A673 (cell line): ENCODE measurements at regions not wholly inside any gene's neighbourhood (a gene's known extent, or its start where the extent isn't known, plus 50 kb on each side); places are given as distances from the start of the nearest gene placed in this dataset.

Experiments used
- CTCF ChIP-seq: fragments of 300-800, 200-600 bp; sonication (generic); conservative IDR thresholded peaks from 2 replicates; pipeline ENCODE4 v1.5.1; 2017; ENCODE audit warnings: low read depth, mild to moderate bottlenecking, antibody characterized with exemption, low read length, moderate library complexity, mixed read lengths
- EZH2 ChIP-seq: fragments of 200-600 bp; sonication (generic); IDR thresholded peaks from 2 replicates; pipeline ENCODE4 v1.6.1; 2017; ENCODE audit warnings: borderline replicate concordance, low read depth, mild to moderate bottlenecking, mixed read lengths, antibody characterized with exemption, low read length; ENCODE audit not compliant: poor library complexity, severe bottlenecking

GRCh38 chr21:25329227-25329825, 278.0 kb downstream of the MRPL39 start:
- TF ChIP-seq CTCF (no peak), EZH2 (no peak)
